ENCODE measurements at regions not wholly inside any gene's neighbourhood (a gene's known extent, or its start where the extent isn't known, plus 50 kb on each side); places are given as distances from the start of the nearest gene placed in this dataset.

DNA sequence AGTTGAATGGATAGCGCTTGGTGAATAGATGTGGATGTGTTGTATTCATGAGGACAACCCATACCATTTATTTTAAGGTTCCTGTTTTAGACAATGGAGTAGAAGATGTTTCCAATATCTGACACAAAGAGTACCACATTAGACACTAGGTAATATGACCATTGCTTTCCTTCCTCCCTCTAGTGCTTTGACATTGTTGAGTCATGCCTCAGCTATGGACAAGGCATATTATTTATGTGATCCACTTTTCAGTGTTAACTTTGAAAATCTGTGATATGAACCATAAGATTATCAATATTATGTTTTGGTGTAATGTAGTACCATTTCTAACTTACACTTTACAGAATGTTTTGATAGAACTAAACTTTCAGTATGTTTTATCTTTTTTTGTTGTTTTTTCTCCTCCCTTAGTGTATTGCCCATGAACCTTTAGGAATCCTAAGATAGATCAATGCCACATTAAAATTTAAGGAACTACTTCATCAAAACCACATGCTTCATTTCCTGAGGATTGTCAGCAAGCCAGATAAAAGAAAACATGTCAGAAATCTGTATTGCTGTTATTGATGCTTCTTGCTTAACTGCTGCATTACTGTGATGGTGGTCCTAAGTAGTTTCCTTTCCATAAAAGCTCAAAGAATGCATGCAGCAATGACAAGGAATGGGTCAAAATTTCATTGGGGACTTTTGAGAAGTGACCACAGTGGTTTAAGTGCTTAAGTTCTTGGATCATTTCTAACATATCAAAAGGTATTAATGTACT lies 105.0 kb downstream of the PCDH7 start:
- WGBS (ENCODE audit: extremely low coverage, insufficient read length, low lambda C conversion rate): no CpG with 5 or more reads among the region's 1 CpG
- H3K9me3 ChIP-seq (ENCODE audit: control insufficient read depth, low read depth, low read length): no peaks in the 10 kb centered on the region

More for the DNA sequence above, 105.0 kb downstream of the PCDH7 start:
- Histone ChIP-seq H2BK15ac (ENCODE audit: low read depth, low read length) (no peak overlapping the region), H3K27ac (ENCODE audit: insufficient read length, low read depth, low read length) (no peak overlapping the region), H3K4me2 (ENCODE audit: insufficient read depth, insufficient read length, low read length) (no peak overlapping the region), H3K4me1 (ENCODE audit: insufficient read depth, low read length) (no peaks in the 10 kb centered on the region; the same call in 1 of the 2 replicates), H3K9ac (ENCODE audit: extremely low read depth, insufficient read length, low read length) (no peak overlapping the region), H3K79me2 (ENCODE audit: insufficient read depth, low read length) (no peaks in the 10 kb centered on the region), H3K56ac (ENCODE audit: insufficient read length, low read depth, low read length) (no peak overlapping the region), H2BK20ac (ENCODE audit: low read depth, low read length, poor library complexity, severe bottlenecking) (no peak overlapping the region), H2BK120ac (ENCODE audit: low read depth, low read length, poor library complexity, severe bottlenecking) (no peak overlapping the region), H2AK5ac (ENCODE audit: insufficient read length, low read length) (no peak overlapping the region), H3K14ac (ENCODE audit: insufficient read depth, low read length) (no peak overlapping the region), H4K91ac (ENCODE audit: insufficient read length, low read depth, low read length) (no peak overlapping the region), H3K4ac (ENCODE audit: low read depth, low read length) (no peak overlapping the region), H3K79me1 (ENCODE audit: insufficient read depth, low read depth, low read length, poor library complexity, severe bottlenecking) (no peaks in the 10 kb centered on the region), H3K27me3 (ENCODE audit: insufficient read depth, low read length) (no peaks in the 10 kb centered on the region), H3K23ac (ENCODE audit: insufficient read length, low read depth, low read length) (no peak overlapping the region), H3T11ph (ENCODE audit: low read length) (no peak overlapping the region), H4K20me1 (ENCODE audit: control insufficient read depth, insufficient read depth, insufficient read length) (no peaks in the 10 kb centered on the region), H3K23me2 (ENCODE audit: insufficient read length, low read depth, low read length, poor library complexity, severe bottlenecking) (no peaks in the 10 kb centered on the region), H4K5ac (ENCODE audit: insufficient read length, low read depth, low read length) (no peak overlapping the region), H4K8ac (replicated peaks; ENCODE audit: insufficient read length, low read depth, low read length) (no peak overlapping the region), H2BK5ac (ENCODE audit: insufficient read length, low read length) (no peak overlapping the region), H2AFZ (ENCODE audit: low read length) (no peak overlapping the region), H3K18ac (ENCODE audit: insufficient read length, low read depth, low read length) (no peak overlapping the region), H2BK12ac (ENCODE audit: insufficient read length, low read depth, low read length) (no peak overlapping the region)
- Mint-ChIP-seq H3K4me1 (peaks cover 7 to 12% of the 10 kb centered on the region in 2 experiments), H3K9me3 (no peaks in the 10 kb centered on the region), H3K27me3 (ENCODE audit: low read depth) (no peaks in the 10 kb centered on the region), H3K27ac (no peak overlapping the region), H3K4me3 (no peak overlapping the region), H3K36me3 (ENCODE audit: insufficient read depth in 1 of 3, low read depth in 3 of 3) (no peaks in the 10 kb centered on the region)
- TF ChIP-seq, protein P1, sequence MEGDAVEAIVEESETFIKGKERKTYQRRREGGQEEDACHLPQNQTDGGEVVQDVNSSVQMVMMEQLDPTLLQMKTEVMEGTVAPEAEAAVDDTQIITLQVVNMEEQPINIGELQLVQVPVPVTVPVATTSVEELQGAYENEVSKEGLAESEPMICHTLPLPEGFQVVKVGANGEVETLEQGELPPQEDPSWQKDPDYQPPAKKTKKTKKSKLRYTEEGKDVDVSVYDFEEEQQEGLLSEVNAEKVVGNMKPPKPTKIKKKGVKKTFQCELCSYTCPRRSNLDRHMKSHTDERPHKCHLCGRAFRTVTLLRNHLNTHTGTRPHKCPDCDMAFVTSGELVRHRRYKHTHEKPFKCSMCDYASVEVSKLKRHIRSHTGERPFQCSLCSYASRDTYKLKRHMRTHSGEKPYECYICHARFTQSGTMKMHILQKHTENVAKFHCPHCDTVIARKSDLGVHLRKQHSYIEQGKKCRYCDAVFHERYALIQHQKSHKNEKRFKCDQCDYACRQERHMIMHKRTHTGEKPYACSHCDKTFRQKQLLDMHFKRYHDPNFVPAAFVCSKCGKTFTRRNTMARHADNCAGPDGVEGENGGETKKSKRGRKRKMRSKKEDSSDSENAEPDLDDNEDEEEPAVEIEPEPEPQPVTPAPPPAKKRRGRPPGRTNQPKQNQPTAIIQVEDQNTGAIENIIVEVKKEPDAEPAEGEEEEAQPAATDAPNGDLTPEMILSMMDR (conservative IDR thresholded peaks at IDR 0.05): no peak
- no peak for DNase-seq

Data from H9 (cell line).